GM06990 (cell line): ENCODE measurements at regions not wholly inside any gene's neighbourhood (a gene's known extent, or its start where the extent isn't known, plus 50 kb on each side); places are given as distances from the start of the nearest gene placed in this dataset.
"Not testable (repeated sequence)": the region's sequence is repeated elsewhere in the genome, so short reads cannot be mapped to it uniquely, and the experiment has no call there.

Source experiments
- DNase-seq: peaks from one replicate; pipeline ENCODE4 v3.0.0-alpha.2; 2011; ENCODE audit not compliant: insufficient read length; ENCODE audit errors: extremely low read depth
- H3K27me3 ChIP-seq: replicated peaks from 2 replicates; pipeline ENCODE4 v1.6.0; 2011; ENCODE audit warnings: low read length; ENCODE audit not compliant: control insufficient read depth, insufficient read depth
- H3K36me3 ChIP-seq: 2 replicates; pipeline ENCODE4 v1.5.1; 2011; ENCODE audit warnings: low read length; ENCODE audit not compliant: control insufficient read depth, insufficient read depth
- H3K4me3 ChIP-seq: replicated peaks from 2 replicates; pipeline ENCODE4 v1.5.1; 2011; ENCODE audit warnings: low read depth, mild to moderate bottlenecking, control low read depth, low read length
- CTCF ChIP-seq: IDR thresholded peaks from 2 replicates; pipeline ENCODE4 v1.5.1; 2011; ENCODE audit warnings: low read length, control low read depth, mild to moderate bottlenecking, inconsistent platforms; ENCODE audit not compliant: insufficient read depth, poor library complexity, severe bottlenecking

DNA sequence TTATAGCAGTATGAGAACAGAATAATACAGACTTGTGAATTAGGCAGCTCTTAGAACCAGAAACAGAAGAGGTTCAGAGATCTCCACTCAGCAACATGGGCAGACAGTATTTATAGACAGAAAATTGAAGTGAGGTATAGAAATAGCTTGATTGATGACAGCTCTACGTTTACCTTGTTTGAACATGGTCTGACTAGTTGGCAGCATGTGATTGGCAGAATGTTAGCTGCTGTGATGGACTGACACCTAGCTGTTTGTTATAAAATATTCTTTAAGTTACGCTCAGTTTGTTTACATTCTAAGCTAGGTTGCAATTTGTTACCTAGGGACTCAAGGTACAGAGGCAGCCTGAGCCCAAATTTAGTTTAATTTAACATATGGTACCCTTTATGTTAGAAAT lies 73.7 kb upstream of the TMEM229A start:
- Histone ChIP-seq H3K36me3 (no peaks in the 10 kb centered on the region), H3K27me3 (no peaks in the 10 kb centered on the region; the same call in 1 of the 2 replicates), H3K4me3 (no peak overlapping the region)
- TF ChIP-seq CTCF, result no peak
- DNase-seq, result no peak

- no peaks in the 10 kb centered on the region for H3K36me3 ChIP-seq
- H3K4me3 ChIP-seq, result no peak overlapping the region
- H3K27me3 ChIP-seq, result no peaks in the 10 kb centered on the region
- TF ChIP-seq CTCF, result peak; percentile 43
- DNase-seq, result no peak
These were observed 68.4 kb upstream of the TMEM229A start for GRCh38 chr7:124101173-124101768.

GRCh38 chr7:124100190-124100589 lies 67.3 kb upstream of the TMEM229A start:
- no peak for DNase-seq
- Histone ChIP-seq H3K27me3 (no peaks in the 10 kb centered on the region), H3K4me3 (no peak overlapping the region), H3K36me3 (no peaks in the 10 kb centered on the region)
- TF ChIP-seq CTCF, result no peak

DNA sequence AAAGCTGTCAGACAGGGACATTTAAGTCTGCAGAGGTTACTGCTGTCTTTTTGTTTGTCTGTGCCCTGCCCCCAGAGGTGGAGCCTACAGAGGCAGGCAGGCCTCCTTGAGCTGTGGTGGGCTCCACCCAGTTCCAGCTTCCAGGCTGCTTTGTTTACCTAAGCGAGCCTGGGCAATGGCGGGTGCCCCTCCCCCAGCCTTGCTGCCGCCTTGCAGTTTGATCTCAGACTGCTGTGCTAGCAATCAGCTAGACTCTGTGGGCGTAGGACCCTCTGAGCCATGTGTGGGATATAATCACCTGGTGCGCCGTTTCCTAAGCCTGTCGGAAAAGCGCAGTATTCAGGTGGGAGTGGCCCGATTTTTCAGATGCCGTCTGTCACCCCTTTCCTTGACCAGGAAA lies 66.7 kb upstream of the TMEM229A start:
- H3K36me3 ChIP-seq, H3K4me3 ChIP-seq, H3K27me3 ChIP-seq, DNase-seq: not testable (repeated sequence)

- no peak for DNase-seq
- no peaks in the 10 kb centered on the region for H3K36me3 ChIP-seq
- no peaks in the 10 kb centered on the region for H3K27me3 ChIP-seq
- no peak for TF ChIP-seq CTCF
- H3K4me3 ChIP-seq, result no peak overlapping the region
These were observed 56.8 kb upstream of the TMEM229A start for GRCh38 chr7:124089621-124090020.

DNA sequence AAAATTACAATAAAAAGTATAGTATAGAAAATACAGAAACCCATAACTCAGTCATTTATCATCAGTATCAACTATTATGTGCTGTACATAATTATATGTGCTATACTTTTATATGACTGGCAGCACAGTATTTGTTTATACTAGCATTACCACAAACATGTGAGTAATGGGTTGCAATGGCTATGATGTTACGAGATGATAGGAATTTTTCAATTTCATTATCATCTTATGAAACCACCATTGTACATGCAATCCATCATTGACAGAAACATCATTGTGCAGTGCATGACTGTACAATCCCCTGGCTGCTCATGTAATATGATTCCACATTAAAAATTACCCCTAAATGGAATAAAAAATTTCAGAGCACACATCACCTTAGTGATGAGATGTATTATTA lies 55.7 kb upstream of the TMEM229A start:
- no peak for DNase-seq
- no peak for TF ChIP-seq CTCF
- Histone ChIP-seq H3K4me3 (no peak overlapping the region), H3K36me3 (no peaks in the 10 kb centered on the region), H3K27me3 (no peaks in the 10 kb centered on the region)
